GM23248 (cell line): ENCODE measurements at regions not wholly inside any gene's neighbourhood (a gene's known extent, or its start where the extent isn't known, plus 50 kb on each side); places are given as distances from the start of the nearest gene placed in this dataset.

Source experiments
- EZH2 ChIP-seq: fragments of 200-600 bp; sonication (generic); IDR thresholded peaks from 2 replicates; pipeline ENCODE4 v1.6.1; 2018; ENCODE audit warnings: antibody characterized with exemption, mild to moderate bottlenecking; ENCODE audit not compliant: insufficient read depth, poor library complexity, severe bottlenecking
- EZH2phosphoT487 ChIP-seq: fragments of 200-600 bp; sonication (generic); IDR thresholded peaks from 2 replicates; pipeline ENCODE4 v1.6.1; 2018; ENCODE audit warnings: antibody characterized with exemption, moderate library complexity, mild to moderate bottlenecking, low read depth; ENCODE audit not compliant: insufficient read depth

- TF ChIP-seq EZH2 (no peak), EZH2phosphoT487 (no peak)
These were observed 53.5 kb upstream of the LRFN2 start for GRCh38 chr6:40640599-40641227.
